NB4 (cell line): ENCODE measurements at regions not wholly inside any gene's neighbourhood (a gene's known extent, or its start where the extent isn't known, plus 50 kb on each side); places are given as distances from the start of the nearest gene placed in this dataset.

Source experiments
- CTCF ChIP-seq: IDR thresholded peaks from one replicate; pipeline ENCODE4 v1.5.1; 2012; ENCODE audit warnings: low read depth, low read length
- MAX ChIP-seq: IDR thresholded peaks from 2 replicates; pipeline ENCODE4 v1.6.1; 2011; ENCODE audit warnings: low read depth, low read length
- MYC ChIP-seq: IDR thresholded peaks from 2 replicates; pipeline ENCODE4 v1.6.1; 2011; ENCODE audit warnings: low read depth, low read length
- POLR2A ChIP-seq: IDR thresholded peaks from 2 replicates; pipeline ENCODE4 v1.6.1; 2011; ENCODE audit warnings: mild to moderate bottlenecking; ENCODE audit not compliant: insufficient read length; ENCODE audit errors: extremely low read depth

GRCh38 chr1:232715154-232715553 lies 85.2 kb upstream of the SIPA1L2 start:
- no peak for TF ChIP-seq CTCF
- TF ChIP-seq POLR2A: no peak
- no peak for TF ChIP-seq MAX
- no peak for TF ChIP-seq MYC
